NCI-H82 treated with DMSO at 0.1 percent for 48 hours (cell line): ENCODE measurements at regions not wholly inside any gene's neighbourhood (a gene's known extent, or its start where the extent isn't known, plus 50 kb on each side); places are given as distances from the start of the nearest gene placed in this dataset.
"Not testable (repeated sequence)": the region's sequence is repeated elsewhere in the genome, so short reads cannot be mapped to it uniquely, and the experiment has no call there.

Experiments
- DNase-seq: peaks from one replicate; lab custom pipeline; 2025; ENCODE audit not compliant: unreplicated experiment; lab: John Stamatoyannopoulos, UW

DNA sequence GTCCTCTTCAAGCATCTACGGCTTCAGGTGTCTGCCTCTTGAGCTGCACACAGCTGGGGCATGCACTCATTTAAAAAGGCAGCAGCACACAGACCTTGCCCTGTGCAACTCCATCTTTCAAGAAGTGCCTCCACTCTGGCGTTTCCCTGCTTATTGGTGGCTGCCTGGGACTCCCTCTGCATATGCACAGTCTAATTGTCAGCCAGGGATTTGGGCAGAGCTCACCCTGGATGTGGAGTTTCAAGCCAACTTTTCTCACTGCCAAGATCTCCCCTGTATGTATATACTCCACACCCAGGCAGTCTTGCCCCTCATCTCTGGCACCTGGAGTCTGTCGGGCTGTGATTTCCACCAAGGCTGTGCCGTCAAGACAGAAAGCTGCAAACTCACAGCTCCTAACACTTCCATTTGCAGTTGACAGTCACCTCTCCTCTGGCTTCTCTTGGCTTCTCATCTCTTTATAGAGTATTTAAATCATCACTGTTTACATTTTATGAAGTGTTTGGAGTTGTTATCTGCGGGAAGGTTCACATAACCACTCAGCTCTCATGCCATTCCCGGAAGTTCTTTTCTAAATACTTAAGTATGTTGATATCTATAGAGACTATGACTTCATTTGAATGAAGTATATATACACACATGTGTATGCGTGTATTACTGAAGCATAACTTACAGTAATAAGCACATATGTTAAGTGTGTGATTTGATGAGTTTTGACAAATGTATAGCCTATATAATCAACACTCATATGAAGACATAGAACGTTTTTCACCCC is 128.2 kb downstream of the NPIPB11 start:
- not testable (repeated sequence) for DNase-seq

DNA sequence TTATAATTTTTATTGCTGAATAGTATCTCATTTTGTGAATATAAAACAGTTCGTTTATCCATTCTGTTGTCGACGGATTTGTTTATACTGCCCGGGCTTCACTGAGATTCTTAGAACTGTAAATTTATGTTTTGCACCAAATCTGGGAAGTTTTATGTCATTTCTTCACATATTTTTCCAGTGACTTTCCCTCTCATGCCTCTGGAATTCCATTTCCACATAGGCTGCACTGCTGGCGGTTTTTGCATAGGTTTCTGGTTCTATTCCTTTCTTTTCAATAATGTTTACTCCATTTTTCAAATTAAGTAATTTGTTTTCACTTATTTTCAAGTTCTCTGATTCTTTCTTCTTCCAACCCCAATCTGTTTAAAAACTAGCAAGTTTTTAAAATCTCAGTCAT is 130.1 kb downstream of the NPIPB11 start:
- DNase-seq = not testable (repeated sequence)

GRCh38 chr16:29274055-29275035 is 132.2 kb downstream of the NPIPB11 start:
- DNase-seq = not testable (repeated sequence)

DNA sequence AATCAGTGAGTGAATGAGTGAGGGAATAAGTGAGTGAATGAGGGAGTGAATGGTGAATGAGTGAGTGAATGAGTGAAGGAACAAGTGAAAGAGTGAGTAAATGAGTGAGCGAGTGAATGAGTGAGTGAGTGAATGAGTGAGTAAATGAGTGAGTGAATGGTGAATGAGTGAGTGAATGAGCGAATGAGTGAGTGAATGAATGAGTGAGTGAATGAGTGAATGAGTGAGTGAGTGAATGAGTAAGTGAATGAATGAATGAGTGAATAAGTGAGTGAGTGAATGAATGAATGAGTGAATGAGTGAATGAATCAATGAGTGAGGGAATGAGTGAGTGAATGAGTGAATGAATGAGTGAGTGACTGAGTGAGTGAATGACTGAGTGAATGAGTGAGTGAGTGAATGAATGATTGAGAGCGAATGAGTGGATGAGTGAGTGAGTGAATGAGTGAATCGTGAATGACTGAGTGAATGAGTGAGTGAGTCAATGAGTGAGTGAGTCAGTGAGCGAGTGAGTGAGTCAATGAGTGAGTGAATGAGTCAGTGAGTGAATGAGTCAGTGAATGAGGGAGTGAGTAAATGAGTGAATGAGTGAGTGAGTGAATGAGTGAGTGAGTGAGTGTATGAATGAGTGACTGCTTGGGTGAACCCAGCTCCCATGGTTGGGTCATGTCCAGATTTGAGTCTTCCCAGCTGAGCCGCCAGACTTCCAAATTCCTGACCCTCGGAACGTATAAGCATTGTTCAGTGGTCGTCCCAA is 133.0 kb downstream of the NPIPB11 start:
- DNase-seq = not testable (repeated sequence)

DNA sequence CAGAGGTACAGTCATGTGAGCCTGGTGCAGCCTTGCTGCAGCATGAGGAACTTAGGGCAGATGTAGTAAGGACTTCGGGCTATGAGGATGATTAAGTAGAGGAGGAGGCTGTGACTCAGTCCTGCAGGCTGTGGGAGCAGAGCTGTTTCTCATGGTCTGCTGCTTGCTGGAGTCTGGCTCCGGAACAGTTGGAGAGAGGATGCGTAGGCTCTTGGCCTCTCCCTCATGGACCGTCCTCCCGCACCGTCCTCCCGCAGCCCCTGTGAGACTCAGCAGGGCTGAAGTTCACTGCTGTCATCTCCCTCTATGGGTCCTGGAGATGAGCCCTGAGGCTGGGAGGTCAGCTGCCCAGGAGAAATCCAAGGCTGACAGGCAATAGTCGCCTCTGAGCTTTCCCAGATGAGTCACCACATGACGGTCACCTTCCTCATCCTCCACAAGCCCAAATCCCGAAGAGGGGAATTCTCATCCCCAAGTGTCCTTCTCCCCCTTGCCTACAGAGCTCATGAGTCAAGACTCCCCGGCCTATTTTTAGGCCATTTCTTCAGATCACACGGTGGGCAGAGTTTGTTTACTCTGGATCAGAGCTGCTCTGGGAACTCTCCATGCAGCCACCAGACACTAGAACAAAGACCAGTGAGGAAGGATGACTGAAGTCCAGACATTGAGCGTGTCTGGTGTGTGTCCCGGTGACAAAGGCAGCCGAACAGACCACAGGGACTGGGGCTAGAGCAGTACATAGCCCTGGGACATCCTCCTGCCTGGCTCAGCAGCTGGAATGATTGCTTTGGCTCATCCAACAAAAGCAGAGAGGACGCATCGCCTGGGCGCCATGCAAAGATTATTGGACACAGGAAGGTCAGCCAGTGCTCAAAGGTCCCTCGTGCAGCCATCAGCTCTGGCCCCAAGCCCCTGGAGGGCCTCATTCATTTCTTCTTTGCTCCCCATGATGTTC is 134.5 kb downstream of the NPIPB11 start:
- DNase-seq = not testable (repeated sequence)

DNA sequence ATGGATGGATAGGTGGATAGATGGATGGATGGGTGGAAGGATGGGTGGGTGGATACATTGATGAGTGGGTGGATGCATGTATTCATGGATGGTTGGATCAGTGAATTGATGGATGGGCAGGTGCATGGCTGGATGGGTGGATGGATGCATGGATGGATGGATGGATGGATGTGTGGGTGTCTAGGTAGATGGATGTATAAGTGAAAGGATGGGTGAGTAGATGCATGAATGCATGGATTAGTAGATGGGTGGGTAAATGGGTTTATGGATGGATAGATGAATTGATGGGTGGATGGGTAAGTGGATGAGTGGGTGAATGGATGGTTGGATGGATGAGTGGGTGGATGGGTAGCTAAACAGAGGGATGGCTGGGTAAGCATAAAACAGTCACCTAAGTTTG is 135.6 kb downstream of the NPIPB11 start:
- not testable (repeated sequence) for DNase-seq

GRCh38 chr16:29270033-29270432 is 136.5 kb downstream of the NPIPB11 start:
- DNase-seq = not testable (repeated sequence)

GRCh38 chr16:29269192-29269811 is 137.2 kb downstream of the NPIPB11 start:
- DNase-seq = not testable (repeated sequence)

- DNase-seq = not testable (repeated sequence)
Observed at GRCh38 chr16:29268785-29269191, 137.7 kb downstream of the NPIPB11 start.

GRCh38 chr16:29268348-29268747 is 138.2 kb downstream of the NPIPB11 start:
- not testable (repeated sequence) for DNase-seq

GRCh38 chr16:29267891-29268290 is 138.6 kb downstream of the NPIPB11 start:
- DNase-seq = not testable (repeated sequence)

GRCh38 chr16:29267055-29267619 is 139.4 kb downstream of the NPIPB11 start:
- DNase-seq = not testable (repeated sequence)

GRCh38 chr16:29266612-29267011 is 139.9 kb downstream of the NPIPB11 start:
- not testable (repeated sequence) for DNase-seq

DNA sequence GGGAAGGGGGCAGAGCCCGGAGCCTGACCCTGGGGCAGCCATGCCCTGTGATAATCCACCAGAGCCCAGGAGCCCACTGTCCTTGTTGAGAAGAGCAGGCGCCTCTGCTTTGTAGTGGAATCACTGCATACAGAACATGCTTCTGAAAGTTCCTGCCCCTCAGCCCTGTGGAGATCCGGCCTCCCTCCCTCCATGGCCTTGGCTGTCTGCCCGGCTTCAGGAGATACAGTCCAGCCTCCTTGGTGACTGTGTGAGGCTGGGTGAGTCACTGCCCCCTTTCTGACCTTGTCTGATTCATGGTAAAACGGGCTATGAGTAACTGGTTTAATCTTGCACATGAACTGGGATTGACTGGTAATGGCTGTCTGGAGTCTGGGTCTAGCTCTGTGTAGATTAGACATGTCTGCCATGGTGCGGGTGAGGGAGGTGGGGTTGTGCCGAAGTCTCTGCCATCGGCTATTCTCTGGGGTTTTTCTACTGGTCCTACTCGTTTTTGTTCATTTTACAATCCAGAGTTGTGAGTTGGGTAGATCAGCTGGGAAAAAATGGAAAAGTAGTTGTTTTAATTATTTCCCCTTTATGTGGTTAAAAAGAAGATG is 141.2 kb downstream of the NPIPB11 start:
- DNase-seq = not testable (repeated sequence)

- not testable (repeated sequence) for DNase-seq
Observed at GRCh38 chr16:29264080-29264837, 142.3 kb downstream of the NPIPB11 start.

GRCh38 chr16:29262725-29263124 is 143.8 kb downstream of the NPIPB11 start:
- not testable (repeated sequence) for DNase-seq

- not testable (repeated sequence) for DNase-seq
Observed at GRCh38 chr16:29261427-29262248, 144.9 kb downstream of the NPIPB11 start.
